Fibroblast of skin of left quadriceps (primary cell): ENCODE measurements at regions not wholly inside any gene's neighbourhood (a gene's known extent, or its start where the extent isn't known, plus 50 kb on each side); places are given as distances from the start of the nearest gene placed in this dataset.

Experiments used
- DNase-seq, 2 experiments: peaks; one replicate each; pipeline ENCODE4 v3.0.0-alpha.2; 2013; ENCODE audit warnings: low read depth in 2 of 2

DNA sequence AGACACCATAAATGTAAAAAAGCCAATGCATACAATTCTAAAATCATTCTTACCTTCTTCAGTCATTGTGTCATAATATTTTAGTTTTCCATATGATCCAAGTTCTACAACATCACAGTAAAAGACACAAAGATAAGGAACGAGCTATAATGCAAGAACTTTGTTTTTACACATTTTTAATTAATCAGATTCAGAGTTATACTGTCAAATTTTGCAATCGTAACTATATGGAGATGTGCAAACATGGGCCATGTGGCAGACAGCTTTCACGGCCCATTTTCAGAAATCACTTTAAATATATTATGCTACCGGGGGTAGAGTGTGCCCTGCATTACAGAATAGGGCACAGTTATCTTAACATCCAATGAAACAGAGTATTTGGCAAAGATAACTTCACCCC, 188.4 kb downstream of the ACER2 start:
- DNase-seq, result no peak

DNA sequence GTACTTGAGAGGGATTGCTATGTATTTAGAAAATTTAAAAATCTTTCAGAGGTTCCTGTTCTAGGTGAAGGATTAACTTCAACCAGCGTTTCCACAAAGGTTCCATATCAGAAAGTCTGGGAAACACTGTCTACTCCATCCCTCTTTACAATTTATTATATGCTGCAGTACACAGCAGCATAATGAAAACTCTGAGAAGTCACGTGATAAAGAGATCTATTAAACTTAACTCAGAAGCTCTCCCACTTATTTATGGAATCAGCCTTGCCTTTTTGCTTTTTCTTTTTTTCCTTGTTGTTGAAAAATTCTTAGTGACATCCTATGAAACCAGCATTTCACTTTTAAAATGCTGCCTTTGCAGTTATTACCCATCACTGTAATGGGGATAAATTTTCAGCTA, 186.2 kb downstream of the ACER2 start:
- DNase-seq, result no peak

GRCh38 chr9:19587678-19588077, 178.9 kb downstream of the ACER2 start:
- no peak for DNase-seq

GRCh38 chr9:19583890-19584289, 175.1 kb downstream of the ACER2 start:
- no peak for DNase-seq

DNA sequence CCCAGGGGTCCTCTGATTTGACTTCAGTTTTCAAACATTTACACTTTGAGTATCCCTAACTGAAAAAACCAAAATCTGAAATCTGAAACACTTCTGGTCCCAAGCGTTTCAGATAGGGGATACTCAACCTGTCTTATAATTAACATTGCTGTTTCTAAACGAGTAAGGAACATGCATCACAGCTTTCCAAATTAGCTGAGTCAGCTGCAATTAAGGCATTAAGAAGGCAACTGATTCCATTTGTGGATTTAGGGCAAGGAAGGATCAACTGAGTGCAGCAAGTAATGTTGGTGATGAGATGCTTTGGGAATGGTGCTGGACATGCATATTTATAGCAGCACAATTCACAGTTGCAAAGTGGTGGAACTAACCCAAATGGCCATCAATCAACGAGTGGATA, 168.6 kb downstream of the ACER2 start:
- DNase-seq, result no peak

DNA sequence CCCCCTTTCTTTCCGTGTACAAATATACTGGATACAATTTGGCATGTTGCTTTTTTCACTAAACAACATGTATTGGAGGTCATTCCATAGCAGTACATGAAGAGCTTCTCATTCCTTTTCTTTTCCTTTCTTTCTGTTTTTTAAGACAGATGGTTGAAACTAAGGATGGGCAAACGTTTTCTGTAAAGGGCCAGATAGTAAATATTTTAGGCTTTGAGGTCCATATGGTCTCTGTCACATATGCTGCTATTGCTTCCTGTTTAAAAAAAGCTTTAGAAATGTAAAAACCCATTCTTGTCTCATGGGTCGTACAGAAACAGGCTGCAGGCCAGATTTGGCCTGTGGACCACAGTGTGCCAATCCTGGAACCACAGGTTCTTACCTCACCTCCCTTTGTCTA, 160.1 kb downstream of the ACER2 start:
- DNase-seq, result no peak

- no peak for DNase-seq
Observed at GRCh38 chr9:19564396-19565061, 155.7 kb downstream of the ACER2 start.

GRCh38 chr9:19555214-19555613, 146.4 kb downstream of the ACER2 start:
- DNase-seq, result no peak

GRCh38 chr9:19554529-19554928, 145.7 kb downstream of the ACER2 start:
- DNase-seq, result no peak

DNA sequence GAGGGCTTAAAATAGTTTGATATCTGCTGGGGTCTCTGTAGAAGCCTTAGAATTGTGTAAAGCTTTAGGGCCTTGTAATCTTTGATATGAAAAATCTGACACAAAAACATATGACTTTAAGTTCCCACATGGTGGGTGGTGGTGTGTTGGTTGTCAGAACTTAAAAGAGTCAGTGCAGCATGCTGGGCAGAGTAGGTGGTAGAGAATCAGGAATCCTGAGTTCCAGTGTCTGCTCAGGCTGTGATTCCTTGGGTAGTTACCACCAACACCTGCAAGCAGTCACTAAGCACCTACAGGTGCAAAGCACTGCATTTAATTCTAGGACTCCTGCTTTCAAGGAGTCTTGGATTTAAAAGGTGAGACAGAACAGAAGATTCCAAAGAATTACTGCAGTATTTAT, 144.6 kb downstream of the ACER2 start:
- no peak for DNase-seq

DNA sequence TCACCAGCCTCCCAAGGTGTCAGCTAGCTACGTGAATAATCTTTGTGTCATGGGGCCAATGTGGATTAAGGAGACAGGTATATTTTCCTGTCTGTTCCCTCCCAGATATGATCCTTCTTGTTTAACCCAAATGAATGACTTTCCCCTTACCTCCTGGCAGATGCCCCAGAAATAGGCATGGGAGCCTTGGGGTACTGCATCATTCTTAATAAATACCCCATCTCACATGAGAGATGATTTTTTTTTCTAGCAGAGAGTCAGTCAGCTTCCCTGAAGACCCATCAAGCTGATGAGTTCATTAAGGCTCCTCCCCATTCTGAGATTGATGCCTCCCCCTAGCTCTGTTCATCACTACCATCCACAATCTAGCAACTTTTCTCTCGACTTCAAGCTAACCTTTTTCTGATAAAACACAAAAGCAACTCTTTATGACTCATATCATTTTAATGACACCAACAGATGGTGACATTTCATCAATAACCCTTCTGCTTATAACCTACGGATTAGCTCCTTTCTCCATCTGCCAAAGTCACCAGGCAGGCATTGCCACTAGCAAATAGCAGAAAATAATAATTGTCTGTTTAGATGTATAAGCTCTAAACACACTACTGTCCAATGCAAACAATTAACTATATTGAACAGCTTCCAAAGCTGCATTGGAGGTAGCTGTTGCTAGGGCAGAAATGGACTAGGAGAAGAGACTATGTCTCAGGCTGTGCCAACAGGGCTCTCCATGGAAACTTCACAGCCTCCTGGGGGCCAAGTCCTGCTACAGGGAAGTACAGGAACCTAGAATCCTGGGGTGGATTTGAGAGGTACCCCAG, 143.7 kb downstream of the ACER2 start:
- no peak for DNase-seq

DNA sequence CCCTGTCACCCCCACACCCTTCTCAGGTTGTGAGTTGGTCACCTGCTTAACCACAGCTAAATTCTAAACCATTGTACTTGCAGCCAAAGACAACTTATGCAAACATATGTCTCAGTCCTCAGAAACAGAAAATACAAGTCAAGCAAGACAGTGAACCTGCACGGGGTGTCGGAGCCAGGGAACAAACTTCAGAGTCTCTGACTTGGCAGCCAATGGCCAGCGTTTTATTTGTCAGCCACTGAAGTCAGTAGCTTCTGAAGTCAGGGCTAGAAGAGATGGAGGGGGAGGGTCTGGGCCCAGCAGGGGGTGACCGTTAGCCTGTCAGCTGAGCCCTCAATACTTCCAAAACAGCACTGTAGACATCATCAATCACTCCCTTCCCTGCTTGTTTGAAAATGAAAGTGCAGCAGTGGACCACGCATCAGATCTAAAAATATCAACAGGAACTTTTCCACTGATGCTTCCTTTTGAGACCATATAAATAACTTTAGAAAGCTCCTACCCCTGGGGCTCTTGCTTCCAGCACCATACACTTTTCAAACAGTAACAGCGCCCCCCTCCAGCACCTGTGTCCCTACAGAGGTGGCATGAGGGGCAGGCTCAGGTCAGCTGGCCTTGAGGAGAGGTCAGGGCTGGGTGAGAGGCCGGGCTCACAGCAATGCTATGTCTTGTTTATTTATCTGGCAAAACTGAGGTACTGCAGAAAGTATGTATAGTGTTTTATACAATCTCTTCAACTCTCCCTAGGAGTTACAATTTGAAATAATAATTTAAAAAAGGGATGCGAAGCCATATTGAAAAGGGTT, 142.5 kb downstream of the ACER2 start:
- DNase-seq, result no peak

DNA sequence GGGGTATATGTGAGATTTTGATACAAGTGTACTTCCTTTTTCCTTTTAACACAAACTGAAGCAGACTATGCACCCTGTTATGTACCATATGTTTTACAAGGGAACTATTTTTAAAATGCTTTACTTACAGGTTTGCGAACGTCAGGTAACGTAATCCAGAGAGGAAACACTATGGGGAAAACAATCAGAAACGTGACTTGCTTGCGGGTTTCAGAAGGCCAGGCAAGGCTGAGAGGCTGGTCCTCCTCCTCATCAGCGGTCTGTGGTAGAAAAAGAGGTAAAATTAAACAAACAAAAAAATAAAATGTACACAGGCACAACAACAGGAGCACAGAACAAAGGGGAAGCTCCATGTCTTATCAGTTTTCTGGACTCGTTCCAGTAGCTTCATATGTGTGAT, 141.2 kb downstream of the ACER2 start:
- no peak for DNase-seq

- no peak for DNase-seq
Observed at GRCh38 chr9:19533373-19533772, 124.6 kb downstream of the ACER2 start.

- DNase-seq, result no peak
Observed at GRCh38 chr9:19527663-19528062, 118.9 kb downstream of the ACER2 start.

DNA sequence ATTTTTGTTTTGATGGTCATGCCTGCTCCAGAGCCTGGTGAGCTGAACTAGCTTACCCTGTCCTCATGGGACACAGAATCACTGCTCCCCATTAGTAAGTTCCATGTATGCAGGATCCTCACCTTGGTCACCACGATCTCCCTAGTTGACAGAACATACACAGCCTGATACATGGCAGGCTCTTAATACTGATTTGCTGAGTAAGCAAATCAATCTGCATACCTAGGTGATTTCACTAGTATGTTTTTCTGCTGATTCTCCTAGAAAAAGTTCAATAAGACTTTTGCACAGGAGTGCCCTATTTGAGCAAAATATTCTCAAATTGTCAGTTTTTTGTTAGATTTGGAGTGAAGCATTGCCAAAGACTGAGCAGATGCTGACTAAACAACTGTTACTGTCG, 113.7 kb downstream of the ACER2 start:
- DNase-seq, result no peak

GRCh38 chr9:19521205-19521604, 112.4 kb downstream of the ACER2 start:
- DNase-seq, result no peak

DNA sequence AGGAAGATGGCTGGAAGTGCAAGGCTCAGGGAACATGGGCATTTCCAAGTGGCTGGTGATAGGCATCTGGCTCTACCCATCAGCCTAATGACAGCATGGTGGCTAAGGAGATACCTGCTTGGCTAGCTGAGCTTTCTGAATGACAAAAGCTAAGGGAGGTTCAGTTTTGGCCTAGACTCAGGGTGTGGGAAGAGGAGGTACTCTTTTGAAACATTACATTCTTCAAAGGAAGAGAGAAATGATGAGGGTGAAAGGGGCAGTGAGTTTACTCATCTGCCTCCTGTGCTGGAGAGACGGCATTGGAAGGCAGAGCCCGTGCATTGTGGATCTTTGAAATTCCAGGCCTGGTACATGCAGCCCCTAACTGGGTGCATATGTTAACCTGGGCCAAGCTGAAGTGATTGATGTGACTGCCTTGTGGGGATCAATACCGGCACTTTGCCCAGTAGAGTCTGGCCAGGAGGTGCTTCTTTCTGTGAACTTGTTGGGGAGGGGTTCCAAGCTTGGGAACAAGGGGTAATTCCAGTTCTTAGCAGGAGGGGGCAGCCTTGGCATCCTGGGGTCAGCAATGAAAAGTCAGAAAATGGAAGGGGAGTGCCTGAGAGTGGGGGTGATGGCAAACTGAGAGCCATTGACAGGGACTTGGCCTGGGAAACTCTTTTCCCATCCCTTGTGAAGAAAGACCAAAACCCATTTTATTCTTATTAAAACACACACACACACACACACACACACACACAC, 108.6 kb downstream of the ACER2 start:
- DNase-seq, result no peak

DNA sequence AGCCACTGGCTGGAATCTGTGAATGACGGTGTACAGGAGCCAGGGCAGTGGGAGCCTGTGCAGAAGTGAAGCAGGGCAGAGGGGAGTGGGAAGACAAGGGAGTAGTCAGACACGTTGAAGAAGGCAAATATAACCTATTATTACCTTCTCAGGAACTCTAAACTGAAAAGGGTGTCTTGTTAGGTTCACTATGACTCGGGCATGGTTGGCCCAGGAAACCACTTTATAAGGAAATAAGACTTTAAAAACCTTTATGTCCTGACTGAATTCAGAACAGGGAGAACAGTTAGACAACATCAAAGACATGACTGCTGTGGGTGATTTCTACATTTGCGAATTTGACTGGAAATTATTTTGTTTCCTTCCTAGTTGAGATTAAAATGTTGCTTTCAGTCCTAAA, 107.5 kb downstream of the ACER2 start:
- DNase-seq, result no peak

DNA sequence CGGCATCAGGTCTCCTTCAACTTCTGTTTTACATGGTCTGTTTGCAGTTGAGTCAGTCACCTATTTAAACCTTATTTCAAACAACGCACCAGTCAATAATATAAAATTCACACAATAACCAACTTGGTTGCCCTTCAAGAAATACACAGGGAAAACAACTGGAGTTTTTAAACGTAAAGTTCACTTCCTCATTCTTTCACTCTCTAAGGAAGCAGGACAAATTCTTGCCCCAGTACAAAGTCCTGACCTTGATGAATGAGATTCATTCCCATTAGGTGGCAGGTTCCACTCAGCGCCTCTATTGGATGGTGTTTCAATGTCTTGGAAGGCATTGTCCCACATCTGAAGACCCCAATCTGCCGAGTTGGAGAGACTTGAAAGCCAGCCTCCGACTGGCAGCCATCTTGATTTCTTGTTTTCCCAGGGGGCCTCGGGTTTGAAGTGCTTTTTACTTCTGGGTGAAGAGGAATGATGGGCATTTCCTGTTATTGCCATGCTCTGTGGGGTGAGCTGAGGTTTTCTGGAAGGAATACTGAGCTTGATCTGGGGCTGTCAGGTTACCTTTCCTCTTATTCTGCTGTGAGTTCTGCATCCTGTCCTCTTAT, 105.0 kb downstream of the ACER2 start:
- no peak for DNase-seq

GRCh38 chr9:19512103-19512832, 103.5 kb downstream of the ACER2 start:
- DNase-seq, result no peak
